Activated CD8-positive, alpha-beta memory T cell treated with anti-CD3 and anti-CD28 coated beads for 48 hours (primary cell): ENCODE measurements at regions not wholly inside any gene's neighbourhood (a gene's known extent, or its start where the extent isn't known, plus 50 kb on each side); places are given as distances from the start of the nearest gene placed in this dataset.

ENCODE experiments used
- DNase-seq, 3 experiments: peaks; one replicate each; pipeline ENCODE4 v3.0.0-alpha.2; 2020; ENCODE audit warnings: low read depth in 2 of 3, low spot score in 2 of 3

DNA sequence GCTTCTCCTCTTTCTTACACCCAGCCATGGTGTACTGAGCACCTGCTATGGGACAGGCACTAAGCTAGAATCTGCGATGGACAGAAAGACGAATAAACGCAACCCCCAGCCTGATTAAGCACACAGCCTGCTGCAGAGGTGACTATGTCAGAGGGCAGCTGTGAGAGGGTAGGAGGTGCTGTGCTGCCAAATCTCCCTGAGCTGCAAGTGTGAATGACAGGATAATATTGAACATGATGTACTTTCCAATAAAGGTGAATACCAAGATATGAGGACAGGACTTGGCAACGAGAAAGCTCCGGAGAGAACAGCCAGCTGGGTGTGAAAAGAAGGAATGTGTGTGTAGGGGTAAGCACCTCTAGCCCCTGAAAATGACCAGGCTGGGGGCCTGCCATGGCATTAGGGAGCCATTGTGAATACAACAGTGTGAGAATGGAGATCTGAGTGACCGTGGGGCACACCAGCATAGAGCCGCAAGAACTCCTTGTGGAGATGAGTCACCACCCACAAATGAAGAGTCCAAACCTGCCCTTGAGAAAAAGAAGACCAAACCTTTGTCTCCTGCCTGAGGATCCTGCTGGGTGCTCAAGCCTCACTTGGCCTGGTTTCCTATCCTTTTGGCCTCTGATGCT is 83.0 kb upstream of the ATF3 start:
- no peak for DNase-seq

DNA sequence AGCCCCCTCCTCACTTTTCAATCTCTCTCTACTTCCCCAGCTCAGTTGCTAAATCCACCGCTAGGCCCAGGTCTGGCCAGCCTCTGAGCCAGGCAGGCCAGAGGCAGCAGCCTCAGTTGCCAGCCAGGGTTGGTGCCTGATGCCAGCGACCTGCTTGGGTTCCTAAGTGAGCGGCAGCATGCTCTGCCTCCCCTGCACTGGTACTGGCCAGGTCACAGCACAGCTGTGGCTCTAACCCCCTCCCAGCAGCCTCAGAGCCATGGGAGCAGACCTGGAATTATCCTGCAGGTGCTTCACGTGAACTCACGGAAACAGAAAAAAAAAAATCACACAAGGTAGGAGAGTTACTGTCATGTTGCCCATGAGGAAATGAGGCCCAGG is 82.5 kb upstream of the ATF3 start:
- no peak for DNase-seq

DNA sequence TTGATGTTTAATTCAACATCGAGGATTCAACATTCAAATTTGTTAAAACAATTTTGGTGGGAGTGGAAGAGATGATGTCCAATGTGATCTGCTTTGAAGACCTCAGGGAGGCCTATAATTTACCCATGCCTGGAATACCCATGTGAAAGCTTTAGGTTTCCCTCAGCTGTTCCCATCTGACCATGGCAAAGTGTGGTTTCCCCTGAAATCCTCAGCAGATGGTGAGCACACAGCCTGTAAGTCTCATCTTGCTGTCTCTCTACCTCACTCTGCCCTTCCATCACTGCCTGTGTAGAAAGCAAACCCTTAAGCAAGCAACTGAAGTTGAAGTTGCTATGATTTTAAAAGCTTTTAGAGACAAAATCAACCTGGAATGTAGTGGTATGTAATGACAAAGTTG is 80.1 kb upstream of the ATF3 start:
- DNase-seq = no peak

DNA sequence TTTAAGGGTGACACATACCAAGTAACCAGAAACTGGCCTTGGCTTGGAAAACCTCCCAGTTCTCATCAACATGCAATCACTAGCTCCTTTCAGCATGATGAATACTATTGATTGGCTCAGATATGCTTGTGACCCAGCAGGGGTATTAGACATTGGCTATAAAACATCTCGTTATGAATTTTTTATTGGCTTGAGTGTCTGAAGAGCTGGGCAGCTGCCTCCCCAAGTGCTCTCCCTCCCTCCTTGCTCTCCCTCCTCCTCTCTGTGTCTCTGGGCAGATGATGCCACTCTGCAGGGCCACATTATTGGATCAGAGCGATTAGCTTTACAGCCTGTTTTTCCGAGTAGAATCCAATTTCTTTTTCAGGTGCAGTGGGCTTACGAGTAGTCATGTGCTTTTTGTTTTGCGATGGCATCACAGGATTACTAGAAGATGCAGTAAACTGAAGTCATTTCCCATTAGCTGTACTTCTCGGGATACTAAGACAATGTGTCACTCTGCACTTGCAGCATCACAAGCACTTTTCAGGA is 79.3 kb upstream of the ATF3 start:
- DNase-seq = no peak

DNA sequence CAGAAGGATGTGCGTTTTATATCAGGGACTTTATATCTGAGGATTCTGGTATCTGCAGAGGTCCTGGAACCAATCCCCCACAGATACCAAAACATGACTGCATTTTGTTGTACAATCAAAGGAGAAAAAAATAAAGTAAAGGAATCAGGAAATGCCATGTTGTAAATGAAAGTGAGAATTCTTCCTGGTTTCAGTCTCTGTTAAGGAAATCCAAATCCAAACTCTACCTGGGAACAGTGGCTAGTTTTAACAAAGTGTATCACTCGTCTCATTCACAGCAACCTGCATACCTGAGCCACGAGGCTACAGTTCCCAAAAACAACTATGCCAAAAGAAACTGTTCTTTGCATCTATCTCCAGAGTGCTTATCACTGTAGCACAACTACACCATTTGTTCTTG is 77.3 kb upstream of the ATF3 start:
- no peak for DNase-seq

DNA sequence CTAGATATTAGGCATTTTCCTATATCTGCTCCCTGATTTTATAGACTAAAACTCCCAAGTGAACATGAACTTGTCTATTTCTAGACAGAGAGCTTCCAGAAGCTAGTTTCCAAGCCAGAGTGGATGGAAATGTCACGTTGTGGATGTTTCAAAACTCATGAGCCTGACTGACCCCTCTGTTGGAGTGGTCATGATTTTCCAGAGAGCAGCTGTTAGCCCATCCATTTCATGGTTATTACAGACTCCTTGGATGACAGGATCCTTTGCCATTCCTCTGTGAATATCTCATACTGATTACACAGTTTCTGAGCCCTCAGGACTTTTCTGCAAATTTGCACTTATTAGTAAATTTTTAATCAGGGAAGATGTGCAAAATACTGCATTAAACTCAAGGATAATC is 76.8 kb upstream of the ATF3 start:
- no peak for DNase-seq

DNA sequence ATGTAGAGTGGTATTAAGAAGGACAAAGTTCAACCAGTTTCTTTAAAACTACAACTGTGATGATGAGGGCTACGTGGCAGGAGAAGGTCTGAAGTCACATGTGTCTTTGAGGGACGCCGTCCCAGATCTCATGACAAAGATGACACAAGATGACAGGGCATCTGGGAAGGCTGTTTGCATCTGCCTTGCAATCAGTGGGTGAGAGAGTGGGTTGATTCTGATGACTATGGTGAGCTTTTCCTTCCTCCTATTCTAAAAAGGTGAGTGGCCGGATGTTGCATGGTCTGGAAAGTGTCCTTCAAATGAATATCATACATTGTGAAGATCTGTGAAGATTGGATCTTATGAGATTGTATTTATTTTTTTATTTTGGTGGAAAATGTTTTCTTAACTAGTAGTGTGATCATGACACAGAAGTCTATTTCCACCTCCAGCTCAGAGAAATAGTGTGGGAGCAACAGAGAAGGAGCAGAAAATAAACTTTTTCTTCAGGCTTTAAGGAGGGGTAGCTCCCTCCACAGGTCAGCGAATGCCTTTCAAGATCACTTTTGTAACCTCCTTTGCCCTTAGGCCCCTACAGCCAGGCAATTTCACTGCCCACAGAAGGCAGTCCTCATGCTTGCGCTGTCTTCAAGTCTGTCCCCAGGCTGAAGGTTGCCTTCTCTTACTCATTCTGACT is 76.0 kb upstream of the ATF3 start:
- no peak for DNase-seq

DNA sequence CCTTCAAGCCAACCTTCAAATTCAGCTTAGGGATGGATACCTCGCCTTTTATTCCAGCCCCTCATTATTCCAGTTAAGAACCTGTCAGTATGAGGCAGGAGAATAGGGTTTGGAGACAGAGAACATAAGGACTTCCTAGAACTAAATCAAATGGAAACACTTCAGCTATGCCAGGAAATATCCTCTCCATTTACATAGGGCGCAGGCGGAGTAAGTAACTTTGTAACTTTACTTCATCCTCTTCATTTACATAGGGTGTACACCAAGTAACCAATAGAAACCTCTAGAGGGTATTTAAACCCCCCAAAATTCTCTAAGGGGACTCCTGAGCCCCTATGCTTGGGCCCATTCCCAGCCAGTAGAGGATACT is 75.4 kb upstream of the ATF3 start:
- no peak for DNase-seq

DNA sequence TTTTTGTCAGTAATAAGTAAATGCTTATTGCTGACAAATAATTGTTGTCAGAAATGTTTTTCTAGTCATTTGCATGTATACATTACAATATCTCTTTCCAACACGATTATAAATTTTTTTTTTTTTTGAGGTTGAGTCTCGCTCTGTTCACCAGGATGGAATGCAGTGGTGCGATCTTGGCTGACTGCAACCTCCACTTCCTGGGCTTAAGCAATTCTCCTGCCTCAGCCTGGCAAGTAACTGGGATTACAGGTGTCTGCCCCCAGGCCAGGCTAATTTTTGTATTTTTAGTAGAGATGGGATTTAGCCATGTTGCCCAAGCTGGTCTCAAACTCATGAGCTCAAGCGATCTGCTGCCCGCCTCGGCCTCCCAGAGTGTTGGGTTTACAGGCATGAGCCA is 72.0 kb upstream of the ATF3 start:
- DNase-seq = no peak

DNA sequence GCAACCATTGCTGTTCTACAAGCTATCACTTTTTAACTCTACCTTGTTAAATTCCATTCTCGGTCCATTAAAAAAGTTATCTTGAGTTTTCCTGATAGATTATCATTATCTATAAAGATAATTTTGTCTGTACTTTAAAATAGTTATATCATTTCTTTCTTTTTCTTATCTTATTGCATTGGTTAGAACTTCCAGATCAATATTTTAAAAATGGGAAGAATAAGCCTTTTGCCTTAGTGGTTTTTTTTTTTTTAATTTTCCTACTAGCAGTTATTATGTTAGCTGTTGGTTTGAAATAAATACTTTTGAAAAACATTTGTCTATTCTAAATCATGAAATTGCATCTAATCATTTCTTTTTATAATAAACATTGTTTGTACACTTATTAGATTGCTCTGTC is 71.0 kb upstream of the ATF3 start:
- DNase-seq = no peak

DNA sequence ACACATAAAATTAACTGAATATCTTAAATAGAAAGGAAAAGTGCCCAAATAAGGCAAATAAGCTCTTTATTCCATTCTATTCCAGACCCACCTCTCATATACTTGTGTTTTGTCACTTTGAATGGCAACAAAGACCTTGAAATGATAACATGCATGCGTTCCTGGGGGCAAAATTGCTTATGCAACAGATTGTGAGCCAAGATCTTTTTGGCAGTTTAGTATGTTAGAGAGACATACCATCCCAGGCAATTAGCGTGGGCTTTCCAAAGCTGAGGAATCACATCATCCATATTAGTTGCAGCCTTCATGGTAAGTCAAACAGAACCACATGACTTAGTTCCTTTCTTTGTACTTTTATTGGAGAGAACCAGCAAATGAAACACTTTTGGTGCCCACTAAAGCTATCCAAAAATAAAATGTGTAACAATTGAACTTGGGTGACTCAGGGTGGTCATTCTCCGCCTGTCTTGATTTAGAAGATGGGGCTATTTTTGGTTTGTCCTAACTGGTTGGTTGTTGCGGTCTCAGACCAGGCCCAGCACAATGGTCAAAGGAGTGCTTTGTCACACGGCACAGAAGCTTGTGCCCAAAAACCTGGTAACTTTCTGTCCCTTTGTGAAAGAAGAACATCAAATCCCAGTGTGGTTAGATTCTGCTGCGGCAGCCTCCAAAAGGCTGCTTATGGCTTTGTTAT is 68.7 kb upstream of the ATF3 start:
- DNase-seq = no peak

DNA sequence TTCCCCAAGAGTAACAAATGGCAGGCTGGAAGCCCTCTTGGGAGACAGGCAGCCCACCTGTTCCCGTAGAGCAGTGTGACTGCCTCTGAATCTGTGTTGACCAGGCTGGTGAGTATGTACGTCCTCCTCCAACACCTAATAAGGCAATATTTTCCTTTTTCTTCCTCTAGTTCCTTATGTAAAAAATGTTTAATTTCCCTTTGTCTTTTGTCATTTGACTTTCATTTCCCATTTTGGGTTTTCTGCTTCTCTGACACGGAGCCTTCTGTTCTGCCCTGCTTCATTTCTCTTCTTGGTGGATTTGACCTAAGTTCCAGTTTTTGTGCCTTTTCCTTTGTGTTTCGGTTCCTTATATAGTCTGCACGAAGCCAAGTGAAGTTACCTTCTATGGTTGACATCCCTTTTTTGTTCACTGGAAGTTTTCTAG is 65.8 kb upstream of the ATF3 start:
- DNase-seq = no peak

DNA sequence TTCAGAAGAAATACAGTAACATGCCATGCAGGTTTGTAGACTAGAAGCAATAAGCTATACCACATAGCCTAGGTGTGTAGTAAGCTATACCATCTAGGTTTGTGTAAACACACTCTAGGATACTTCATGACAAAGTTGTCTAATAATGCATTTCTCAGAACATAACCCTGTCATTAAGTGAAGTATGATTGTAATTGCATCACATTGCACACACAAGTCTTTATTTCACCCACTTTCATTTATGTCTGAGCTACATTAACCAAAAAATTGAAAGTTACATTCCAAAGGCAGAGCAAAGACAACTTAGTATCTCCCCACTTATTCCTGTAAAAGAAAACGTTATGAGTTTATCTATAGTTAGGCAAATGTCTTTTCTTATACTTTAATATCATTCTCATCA is 64.5 kb upstream of the ATF3 start:
- no peak for DNase-seq

DNA sequence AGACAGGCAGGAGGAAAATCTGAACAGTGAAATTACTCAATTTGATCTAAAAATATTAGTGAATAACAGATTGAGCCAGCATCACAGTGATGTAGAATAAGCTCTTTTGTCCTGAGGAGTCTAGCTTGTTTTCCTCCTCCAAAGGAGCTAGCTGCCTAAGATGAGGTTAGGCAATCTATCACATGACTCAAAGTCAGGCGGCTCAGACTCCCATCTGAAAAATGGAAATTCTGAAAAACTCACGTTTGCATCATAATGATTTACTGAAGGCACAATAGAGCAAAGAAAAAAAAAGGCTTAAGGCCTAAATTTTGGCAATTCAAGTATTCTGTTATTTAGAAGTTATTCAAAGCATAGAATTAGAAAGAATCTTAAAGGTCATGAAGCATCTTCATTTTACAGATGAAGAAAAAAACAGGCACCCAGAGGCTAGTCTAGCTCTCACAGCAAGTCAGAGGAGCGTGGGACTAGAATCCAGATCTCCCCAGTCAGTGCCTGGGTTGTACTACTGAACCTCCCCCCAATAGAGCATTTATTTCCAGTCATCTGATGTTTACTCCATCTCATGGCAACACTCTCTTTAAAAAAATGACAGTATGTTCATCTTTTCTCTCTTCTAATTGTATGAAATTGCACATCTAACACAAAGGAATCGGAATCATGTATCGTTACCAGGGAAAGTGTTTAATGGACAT is 62.5 kb upstream of the ATF3 start:
- no peak for DNase-seq

DNA sequence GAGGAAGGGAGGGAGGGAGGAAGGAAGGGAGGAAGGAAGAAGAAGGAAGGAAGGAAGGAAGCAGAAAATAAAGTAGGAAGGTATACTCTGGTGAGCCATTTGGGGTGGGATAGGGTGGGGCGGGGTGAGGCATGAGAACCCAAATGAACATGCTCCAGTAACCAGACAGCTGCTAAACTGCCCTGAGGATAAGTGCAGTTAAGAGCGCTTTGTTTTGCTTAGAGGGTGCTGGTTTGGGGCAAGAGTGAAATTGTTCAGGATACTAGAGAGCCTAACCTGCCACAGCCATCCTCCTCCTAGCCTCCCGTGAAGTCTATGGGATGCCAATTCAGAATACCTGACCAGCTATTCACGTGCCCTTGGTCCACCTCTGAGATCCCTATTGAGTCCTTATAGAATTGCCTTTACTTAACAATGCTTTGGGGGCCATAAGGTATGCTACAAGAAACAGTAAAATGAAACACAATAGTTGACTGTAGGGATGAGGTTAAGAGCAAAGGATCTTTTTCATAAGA is 59.0 kb upstream of the ATF3 start:
- no peak for DNase-seq

DNA sequence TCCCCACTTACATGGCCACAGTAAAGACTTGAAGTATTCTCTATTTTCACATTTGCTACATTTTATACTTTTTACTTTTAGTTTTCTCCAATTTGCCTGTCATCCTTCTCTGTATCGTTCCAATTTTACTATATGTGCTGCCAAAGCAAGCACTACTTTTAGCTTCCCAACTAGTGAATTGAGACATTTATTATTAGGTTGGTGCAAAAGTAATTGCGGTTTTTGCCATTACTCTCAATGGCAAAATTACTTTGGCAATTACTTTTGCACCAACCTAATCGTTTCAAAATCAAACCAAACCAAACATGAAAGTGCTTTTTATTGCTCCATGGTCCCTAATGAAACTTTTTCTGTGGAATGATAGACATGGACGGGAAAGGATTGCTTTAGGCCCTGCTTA is 56.6 kb upstream of the ATF3 start:
- no peak for DNase-seq

DNA sequence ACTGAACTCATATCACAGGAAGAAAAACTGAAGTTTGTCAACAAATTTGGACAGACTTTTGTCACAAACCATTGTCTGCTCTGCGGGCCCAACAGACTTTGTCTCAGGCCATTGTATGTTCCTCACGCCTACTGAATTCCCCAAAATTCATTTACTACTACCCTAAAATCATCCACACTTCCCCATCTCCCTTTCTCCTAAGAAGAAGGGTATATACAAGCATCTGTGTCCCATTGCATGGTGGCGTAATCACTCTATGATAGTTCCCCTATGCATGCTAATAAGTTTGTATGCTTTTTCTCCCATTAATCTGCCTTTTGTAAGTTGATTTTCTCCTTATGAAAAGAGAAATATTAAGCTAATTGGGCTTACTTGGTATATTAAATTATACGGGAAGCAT is 54.9 kb upstream of the ATF3 start:
- no peak for DNase-seq

DNA sequence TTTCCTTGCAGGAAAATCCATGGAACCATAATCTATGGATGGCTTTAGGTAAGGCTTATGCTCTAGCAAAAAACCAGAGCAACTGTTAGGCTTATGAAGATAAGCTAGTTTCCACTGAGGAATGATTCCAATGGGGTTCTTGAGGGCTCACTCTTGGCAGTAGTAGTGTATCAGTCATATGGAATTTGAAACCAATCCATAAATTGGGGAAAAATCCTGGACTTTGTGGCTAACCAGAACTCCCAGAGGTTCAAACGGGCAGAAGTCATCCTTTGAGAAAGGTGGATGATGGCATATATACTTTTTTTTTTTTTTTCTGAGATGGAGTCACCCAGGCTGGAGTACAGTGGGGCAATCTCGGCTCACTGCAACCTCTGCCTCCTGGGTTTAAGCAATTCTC is 54.2 kb upstream of the ATF3 start:
- DNase-seq = no peak

DNA sequence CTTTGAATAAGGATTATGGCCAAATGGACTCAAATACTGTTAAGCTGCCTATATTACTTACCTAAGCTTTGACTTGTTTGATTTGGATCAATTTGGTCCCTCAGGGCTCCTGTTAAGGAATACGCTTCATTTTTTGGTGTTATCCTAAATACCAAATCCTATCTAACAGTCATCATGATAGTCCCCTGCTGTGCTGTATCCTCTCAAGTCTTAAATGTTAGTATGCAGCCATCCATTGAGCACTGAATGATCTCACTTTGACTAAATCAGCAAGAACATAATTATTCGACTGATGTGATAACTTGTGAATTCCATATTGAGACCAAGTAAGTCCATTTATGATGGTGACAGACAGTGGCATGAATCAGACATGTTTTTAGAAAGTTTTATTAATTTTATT is 53.1 kb upstream of the ATF3 start:
- no peak for DNase-seq

DNA sequence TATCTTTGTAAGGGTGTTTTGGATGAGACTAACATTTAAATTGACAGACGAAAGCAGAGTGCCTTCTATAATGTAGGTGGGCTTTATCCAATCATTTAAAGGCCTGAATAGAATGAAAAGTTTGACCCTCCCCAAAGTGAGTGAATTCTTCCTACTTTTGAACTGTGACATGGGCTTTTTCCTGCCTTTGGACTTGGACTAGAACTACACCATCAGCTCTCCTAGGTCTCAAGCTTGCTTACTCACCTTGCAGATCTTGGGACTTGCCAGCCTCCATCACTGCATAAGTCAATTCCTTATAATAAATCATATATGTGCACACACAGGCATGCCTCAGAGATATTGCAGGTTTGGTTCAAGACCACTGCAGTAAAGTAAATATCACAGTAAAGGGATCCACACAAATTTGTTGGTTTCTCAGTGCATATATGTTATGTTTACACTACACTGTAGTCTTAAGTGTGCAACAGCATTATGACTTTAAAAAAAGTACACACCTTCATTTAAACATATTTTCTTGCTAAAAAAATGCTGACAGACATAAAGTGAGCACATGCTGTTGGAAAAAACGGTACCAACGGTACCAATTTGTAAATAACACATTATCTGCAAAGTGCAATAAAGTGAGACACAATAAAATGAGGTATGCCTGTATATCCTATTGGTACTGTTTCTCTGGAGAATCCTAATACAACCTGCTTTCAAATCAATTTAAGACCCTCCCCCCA is 51.6 kb upstream of the ATF3 start:
- DNase-seq = no peak
